Dendritic cell treated with granulocyte-macrophage colony-stimulating factor and Interleukin-4, amounts not matched to agents 40 ng/mL and 50 ng/mL, for 4 days (primary cell): ENCODE measurements at regions not wholly inside any gene's neighbourhood (a gene's known extent, or its start where the extent isn't known, plus 50 kb on each side); places are given as distances from the start of the nearest gene placed in this dataset.

Experiments
- H3K27ac Mint-ChIP-seq: one replicate; pipeline ENCODE4 v1.8.0; 2022; ENCODE audit warnings: mild to moderate bottlenecking, mixed read lengths
- H3K27me3 Mint-ChIP-seq: one replicate; pipeline ENCODE4 v1.8.0; 2022; ENCODE audit warnings: mild to moderate bottlenecking, mixed read lengths
- H3K36me3 Mint-ChIP-seq: one replicate; pipeline ENCODE4 v1.8.0; 2022; ENCODE audit warnings: low read depth, mixed read lengths
- H3K4me1 Mint-ChIP-seq: one replicate; pipeline ENCODE4 v1.8.0; 2022; ENCODE audit warnings: low read depth, mixed read lengths
- H3K4me3 Mint-ChIP-seq: one replicate; pipeline ENCODE4 v1.8.0; 2022; ENCODE audit warnings: mild to moderate bottlenecking, moderate library complexity, mixed read lengths
- H3K9me3 Mint-ChIP-seq: one replicate; pipeline ENCODE4 v1.8.0; 2022; ENCODE audit warnings: mixed read lengths
- intact Hi-C: fragments of 100-400 bp; cut with micrococcal nuclease; formaldehyde crosslinking; loops from one replicate; pipeline ENCODE4 v1.15.0; 2022

DNA sequence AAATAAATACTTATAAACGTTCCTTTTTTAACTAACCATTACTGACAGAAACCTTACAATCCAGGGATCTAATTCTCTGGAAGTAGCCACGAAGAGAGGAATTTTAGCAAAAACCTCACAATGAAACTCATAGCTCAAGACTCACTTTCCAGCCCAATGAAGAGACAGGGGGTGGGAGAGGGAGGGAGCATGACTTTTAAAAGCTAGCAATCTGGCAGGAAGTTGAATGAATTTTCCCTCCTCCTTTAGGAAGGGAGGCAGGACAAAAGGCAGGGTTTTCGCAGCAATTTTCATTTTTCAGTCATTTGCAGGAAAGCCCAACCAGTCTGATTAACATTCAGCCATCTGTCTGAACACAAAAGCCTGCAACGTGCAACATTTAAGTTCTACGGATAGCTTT lies 381.5 kb upstream of the PSMD7 start:
- Mint-ChIP-seq H3K36me3 (no peaks in the 10 kb centered on the region), H3K27me3 (no peaks in the 10 kb centered on the region), H3K27ac (no peak overlapping the region), H3K4me3 (no peak overlapping the region), H3K9me3 (no peaks in the 10 kb centered on the region), H3K4me1 (no peaks in the 10 kb centered on the region)
- intact Hi-C loops = no loop called here

DNA sequence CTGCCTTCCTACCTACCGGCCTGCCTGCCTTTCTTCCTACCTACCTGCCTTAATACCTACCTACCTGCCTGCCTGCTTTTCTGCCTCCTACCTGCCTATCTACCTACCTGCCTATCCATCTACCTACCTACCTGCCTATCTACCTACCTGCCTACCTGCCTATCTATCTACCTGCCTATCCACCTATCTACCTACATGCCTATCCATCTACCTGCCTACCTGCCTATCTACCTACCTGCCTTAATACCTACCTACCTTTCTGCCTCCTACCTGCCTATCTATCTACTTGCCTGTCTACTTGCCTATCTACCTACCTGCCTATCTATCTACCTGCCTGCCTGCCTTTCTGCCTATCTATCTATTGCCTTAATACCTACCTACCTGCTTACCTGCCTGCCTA lies 383.8 kb upstream of the PSMD7 start:
- Mint-ChIP-seq H3K4me1 (no peaks in the 10 kb centered on the region), H3K9me3 (no peaks in the 10 kb centered on the region), H3K27ac (no peak overlapping the region), H3K36me3 (no peaks in the 10 kb centered on the region), H3K4me3 (no peak overlapping the region), H3K27me3 (no peaks in the 10 kb centered on the region)
- intact Hi-C loops = no loop called here

DNA sequence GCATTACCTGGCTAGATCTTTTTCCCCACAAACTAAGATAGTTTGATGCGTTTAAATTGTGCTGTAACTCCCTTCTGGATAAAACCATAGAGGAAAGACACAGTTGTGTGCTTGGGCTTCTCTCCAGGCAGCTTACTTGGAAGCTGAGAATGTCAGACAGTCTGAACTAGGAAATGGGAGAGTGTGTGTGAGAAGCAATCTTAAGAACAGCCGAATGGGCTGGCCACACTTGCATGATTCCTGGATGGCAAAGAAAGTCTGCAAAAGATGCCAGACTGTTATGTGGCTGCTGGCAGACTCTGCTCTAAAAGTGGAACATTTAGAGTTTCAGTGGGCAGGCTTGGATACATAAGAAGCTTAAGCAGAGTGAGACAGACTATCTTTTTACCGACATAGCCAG lies 384.3 kb upstream of the PSMD7 start:
- no peak overlapping the region for H3K4me3 Mint-ChIP-seq
- H3K27me3 Mint-ChIP-seq = no peaks in the 10 kb centered on the region
- no peak overlapping the region for H3K27ac Mint-ChIP-seq
- intact Hi-C loops = no loop called here
- no peaks in the 10 kb centered on the region for H3K9me3 Mint-ChIP-seq
- no peaks in the 10 kb centered on the region for H3K4me1 Mint-ChIP-seq
- no peaks in the 10 kb centered on the region for H3K36me3 Mint-ChIP-seq

DNA sequence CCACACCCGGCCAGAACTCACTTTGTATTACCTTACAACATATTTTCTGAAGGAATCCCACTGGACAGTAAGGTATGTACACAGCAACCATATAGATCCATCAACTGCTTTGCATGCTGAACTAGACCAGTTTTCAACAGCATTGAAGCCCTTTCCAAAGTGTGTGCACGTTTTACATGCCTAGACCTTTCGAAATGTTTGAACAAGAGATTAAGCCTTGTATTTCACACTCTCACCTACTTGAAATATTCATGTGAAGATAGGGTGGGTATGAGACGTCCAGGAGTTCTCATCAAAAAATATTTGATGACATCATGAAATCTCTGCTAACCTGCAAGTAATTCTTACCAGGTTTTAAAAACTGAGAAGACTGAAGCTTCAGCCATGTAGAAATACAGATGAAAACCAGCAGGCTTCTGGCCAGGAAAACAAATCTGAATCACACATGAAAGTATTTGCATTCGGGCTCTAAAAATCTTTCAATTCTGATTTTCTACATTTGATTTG lies 387.0 kb upstream of the PSMD7 start:
- H3K27me3 Mint-ChIP-seq = no peaks in the 10 kb centered on the region
- H3K36me3 Mint-ChIP-seq = no peaks in the 10 kb centered on the region
- no peaks in the 10 kb centered on the region for H3K4me1 Mint-ChIP-seq
- intact Hi-C loops = no loop called here
- H3K27ac Mint-ChIP-seq = no peak overlapping the region
- H3K4me3 Mint-ChIP-seq = no peak overlapping the region
- H3K9me3 Mint-ChIP-seq = no peaks in the 10 kb centered on the region

DNA sequence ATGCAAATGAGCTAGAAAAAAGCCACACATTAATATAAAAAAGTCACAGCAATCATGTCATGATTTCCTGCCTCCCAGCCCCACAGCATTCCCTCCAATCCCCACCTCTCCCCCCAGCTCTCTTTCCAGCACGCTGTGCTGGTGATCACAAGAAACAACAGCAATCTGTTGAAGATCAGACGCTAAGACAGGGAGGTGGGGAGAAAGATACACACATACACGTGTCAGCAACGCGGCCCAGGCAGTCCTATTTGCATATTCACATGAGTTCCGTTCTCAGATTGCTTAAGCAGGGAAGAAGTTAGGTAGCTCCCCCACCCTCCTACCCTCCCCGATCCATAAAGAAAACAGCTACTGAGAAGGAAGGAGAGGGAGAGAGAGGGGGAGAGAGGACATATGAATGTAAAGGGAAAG lies 405.5 kb upstream of the PSMD7 start:
- intact Hi-C loops = no loop called here
- Mint-ChIP-seq H3K4me3 (no peak overlapping the region), H3K4me1 (peaks cover 7% of the 10 kb centered on the region), H3K36me3 (no peaks in the 10 kb centered on the region), H3K27ac (no peak overlapping the region), H3K27me3 (peaks cover 31% of the 10 kb centered on the region), H3K9me3 (no peaks in the 10 kb centered on the region)

DNA sequence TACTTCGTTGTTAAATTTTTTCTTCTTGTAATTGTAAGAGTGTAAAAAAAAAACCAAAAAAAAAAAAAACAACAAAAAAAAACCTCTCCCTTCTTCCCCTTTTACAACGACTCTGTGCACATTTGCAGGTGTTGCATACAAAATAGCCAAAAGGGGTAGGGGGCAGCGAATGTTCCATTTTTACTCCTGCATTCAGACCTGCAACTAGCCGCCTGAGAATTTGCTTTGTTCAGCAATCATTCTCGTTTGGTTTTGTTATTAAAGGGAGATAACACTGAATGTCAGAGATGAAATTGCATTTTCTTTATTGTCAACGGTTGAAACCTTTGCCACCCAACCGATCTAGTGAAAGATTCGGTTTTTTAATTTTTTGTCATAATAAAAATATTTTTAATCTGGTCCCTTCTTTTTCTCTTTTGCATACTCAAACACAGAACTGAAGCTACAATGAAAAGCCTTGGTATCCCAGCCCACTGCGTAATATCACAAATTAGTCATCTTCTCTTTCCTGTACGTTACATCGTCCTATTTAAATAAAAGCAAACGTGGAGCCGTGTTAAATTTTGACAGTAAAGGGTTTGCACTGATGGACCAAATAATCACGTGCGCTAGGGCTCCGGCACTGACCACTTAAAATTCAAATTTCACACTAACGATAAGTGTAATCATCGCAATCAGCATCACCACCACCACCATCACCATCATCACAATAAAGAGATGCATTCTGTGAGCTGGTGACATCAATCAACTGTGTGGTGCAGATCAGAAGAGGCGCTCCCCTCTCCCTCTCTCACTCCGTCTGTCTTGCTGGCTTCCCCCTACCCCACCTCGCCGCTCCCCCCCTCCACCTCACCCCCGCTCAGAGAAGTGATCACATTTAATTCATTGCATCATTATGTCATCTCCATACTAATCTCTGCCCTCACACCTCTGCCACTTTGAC lies 406.2 kb upstream of the PSMD7 start:
- Mint-ChIP-seq H3K27me3 (peaks cover 33% of the 10 kb centered on the region), H3K9me3 (no peaks in the 10 kb centered on the region), H3K4me3 (no peak overlapping the region), H3K4me1 (peaks cover 7% of the 10 kb centered on the region), H3K27ac (no peak overlapping the region), H3K36me3 (no peaks in the 10 kb centered on the region)
- intact Hi-C loops = no loop called here

DNA sequence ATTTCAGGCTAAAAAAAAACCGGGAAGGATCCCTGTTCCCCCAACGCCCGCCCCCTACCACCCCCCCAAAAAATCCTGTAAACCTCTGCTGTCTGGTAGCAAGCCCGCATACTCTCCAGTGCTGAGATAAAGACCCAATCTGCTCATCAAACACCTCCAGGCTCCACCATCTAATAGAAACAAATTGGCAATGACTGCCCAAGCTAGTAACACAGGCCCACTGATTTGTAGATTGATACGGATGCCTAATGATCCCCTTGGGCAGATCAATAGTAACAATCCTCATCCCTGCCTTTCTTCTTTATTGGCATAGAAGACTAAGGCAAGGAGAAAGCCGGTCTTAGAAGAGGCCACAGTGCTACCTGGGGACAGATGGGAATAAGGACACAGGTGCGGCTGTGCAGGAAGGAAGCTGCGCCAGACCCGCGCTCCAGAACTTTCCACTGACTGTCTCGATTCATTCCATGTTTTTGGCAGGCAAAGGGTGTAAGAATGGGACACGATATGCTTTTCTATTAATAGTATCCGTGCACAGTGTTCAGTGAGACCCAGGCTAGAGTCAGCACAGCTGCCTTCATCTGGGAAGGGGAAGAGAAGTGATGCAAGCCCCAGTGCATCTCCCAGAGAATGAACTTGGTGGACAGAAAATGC lies 407.6 kb upstream of the PSMD7 start:
- intact Hi-C loops = no loop called here
- Mint-ChIP-seq H3K4me3 (no peak overlapping the region), H3K9me3 (no peaks in the 10 kb centered on the region), H3K4me1 (peaks cover 7% of the 10 kb centered on the region), H3K27ac (no peak overlapping the region), H3K36me3 (no peaks in the 10 kb centered on the region), H3K27me3 (peaks cover 33% of the 10 kb centered on the region)

DNA sequence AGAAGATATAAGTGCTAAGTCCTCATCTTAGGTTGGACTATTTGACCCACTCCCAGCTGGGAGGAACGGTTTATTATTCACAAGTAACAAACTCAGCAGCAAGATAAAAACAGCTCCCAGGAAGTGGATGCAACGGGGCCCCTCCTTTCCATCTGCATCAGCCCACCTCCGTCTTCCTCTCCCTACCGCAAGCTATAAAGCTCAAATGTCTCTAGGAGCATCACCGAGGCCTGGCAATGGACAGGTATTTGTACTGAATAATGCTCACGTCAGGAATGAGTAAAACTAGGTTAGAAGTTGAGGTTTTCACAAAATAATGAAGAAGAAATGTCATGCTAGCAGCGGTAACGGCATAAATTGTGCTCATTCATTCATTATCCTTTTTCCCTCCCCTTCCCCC lies 408.7 kb upstream of the PSMD7 start:
- Mint-ChIP-seq H3K4me3 (no peak overlapping the region), H3K27ac (no peak overlapping the region), H3K9me3 (no peaks in the 10 kb centered on the region), H3K36me3 (no peaks in the 10 kb centered on the region), H3K4me1 (peaks cover 7% of the 10 kb centered on the region), H3K27me3 (peaks cover 29% of the 10 kb centered on the region)
- intact Hi-C loops = no loop called here

DNA sequence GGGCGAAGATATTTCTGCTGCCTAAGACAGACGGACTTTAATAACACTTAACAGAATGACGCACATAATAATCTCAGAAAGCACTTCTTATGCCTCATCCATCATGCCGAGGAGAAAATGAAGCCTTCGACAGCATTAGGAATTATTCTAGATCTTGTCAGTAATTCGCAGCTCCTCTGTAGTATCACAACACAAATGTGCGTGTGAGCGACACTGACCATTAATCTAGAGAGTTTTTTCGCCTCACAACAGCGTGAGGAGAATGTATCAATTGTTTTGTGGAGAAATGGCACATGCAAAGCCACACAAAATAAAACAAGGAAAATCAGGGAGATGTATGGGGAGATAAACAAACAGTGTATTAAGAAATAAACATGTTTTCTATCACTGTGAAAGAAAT lies 410.2 kb upstream of the PSMD7 start:
- Mint-ChIP-seq H3K4me3 (no peak overlapping the region), H3K27ac (no peak overlapping the region), H3K4me1 (peaks cover 6% of the 10 kb centered on the region), H3K36me3 (no peaks in the 10 kb centered on the region), H3K9me3 (no peaks in the 10 kb centered on the region), H3K27me3 (peaks cover 25% of the 10 kb centered on the region)
- intact Hi-C loops = no loop called here

DNA sequence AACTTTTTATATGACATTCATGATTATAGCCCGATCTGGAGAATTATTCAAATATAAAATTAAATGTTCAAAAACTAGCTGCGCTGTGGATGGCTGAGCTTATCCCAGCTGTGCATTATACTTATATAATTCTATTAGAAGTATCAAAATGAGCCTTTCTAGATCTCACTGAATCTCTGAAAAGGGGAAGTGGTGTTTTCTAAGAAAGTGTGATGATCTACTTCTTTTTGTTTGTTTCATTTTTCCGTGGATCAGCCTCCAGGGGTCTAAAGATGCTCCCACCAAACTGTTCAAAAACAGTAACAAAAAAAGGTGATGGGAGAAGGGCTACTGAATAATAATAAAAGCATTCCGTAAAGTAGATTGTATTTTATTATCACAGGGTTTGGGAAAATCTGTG lies 411.3 kb upstream of the PSMD7 start:
- Mint-ChIP-seq H3K9me3 (no peaks in the 10 kb centered on the region), H3K4me3 (no peak overlapping the region), H3K27ac (no peak overlapping the region), H3K27me3 (peaks cover 15% of the 10 kb centered on the region), H3K36me3 (no peaks in the 10 kb centered on the region), H3K4me1 (no peaks in the 10 kb centered on the region)
- intact Hi-C loops = no loop called here

DNA sequence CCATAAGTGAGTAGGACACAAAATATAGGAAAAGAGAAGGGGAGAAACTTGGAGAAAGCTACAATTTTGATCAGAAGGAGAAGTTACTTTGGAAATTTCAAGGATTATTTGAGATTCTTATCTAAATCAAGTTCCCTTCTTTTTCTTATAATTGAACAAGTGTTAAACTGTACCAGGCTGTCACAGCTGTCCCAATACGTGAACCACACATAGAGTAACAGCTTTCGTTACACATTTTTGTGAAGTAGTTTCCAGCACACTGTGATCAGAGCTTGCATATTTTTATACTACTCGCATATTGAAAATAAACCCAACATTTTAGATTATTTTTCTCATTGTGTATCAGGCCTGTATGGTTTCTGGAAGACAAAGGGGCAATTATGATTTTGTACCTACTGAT lies 412.8 kb upstream of the PSMD7 start:
- H3K27me3 Mint-ChIP-seq = peaks cover 8% of the 10 kb centered on the region
- no peak overlapping the region for H3K27ac Mint-ChIP-seq
- H3K9me3 Mint-ChIP-seq = no peaks in the 10 kb centered on the region
- no peaks in the 10 kb centered on the region for H3K36me3 Mint-ChIP-seq
- H3K4me3 Mint-ChIP-seq = no peak overlapping the region
- H3K4me1 Mint-ChIP-seq = no peaks in the 10 kb centered on the region
- intact Hi-C loops = no loop called here

DNA sequence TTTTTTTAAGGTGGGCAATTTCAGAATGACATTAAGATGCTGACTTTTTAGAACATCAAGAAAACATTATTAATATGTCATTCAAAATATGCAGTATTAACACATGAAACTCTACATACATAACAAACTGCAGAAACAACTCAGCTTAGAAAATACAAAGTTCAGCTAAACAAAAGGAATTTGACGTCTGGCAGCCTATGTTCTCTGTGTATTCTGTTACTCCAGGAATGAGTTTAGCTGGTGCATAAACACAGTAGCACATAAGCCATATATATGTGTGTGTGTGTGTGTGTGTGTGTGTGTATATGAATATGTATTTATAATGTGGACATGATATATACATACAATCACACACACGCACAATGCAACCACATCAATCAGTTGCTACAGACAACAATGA lies 413.5 kb upstream of the PSMD7 start:
- intact Hi-C loops = no loop called here
- no peaks in the 10 kb centered on the region for H3K36me3 Mint-ChIP-seq

DNA sequence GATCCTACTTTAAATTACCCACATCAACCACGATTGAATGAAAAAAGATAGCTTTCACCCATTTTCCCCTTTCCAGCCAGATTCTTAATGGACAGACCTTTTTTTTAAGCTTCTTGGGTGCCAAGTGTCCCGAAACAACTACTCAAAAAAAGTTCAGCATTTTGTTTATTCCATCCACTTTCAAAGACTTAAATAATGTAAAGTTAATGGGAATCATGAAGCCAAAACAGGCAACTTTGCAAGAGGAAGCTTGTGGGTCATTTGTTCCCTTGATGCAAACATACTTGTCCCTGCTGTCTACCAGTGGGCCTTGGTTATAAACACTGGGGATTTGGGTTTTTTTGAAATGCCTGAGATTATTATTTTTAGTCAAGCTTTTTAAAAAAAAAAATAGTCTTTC lies 414.0 kb upstream of the PSMD7 start:
- intact Hi-C loops = no loop called here
- Mint-ChIP-seq H3K36me3 (no peaks in the 10 kb centered on the region), H3K4me3 (no peak overlapping the region), H3K9me3 (no peaks in the 10 kb centered on the region), H3K27me3 (peaks cover 4% of the 10 kb centered on the region), H3K27ac (no peak overlapping the region), H3K4me1 (no peaks in the 10 kb centered on the region)

More for the DNA sequence above, 413.5 kb upstream of the PSMD7 start:
- Mint-ChIP-seq H3K4me3 (no peak overlapping the region), H3K4me1 (no peaks in the 10 kb centered on the region), H3K9me3 (no peaks in the 10 kb centered on the region), H3K27me3 (peaks cover 6% of the 10 kb centered on the region), H3K27ac (no peak overlapping the region)

DNA sequence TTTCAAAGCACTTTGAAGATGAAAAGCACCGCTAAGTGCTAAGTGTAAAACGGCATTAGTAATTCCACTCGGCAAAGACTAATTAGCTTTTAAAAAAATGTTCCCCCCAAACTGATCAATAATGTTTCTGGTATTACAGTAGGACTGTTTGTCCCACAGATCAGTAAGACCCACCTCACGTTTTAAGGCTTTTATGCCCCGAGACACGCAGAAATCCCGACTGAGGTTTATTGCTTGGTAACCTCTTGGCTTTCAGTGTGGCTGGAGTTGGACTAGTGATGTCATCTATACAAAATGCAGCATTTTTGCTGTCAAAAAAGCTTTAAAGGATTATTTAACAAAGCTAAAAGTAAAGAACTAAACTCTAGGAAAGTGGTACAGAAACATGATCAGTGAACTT lies 414.6 kb upstream of the PSMD7 start:
- Mint-ChIP-seq H3K4me1 (no peaks in the 10 kb centered on the region), H3K9me3 (no peaks in the 10 kb centered on the region), H3K27ac (no peak overlapping the region), H3K4me3 (no peak overlapping the region), H3K36me3 (no peaks in the 10 kb centered on the region), H3K27me3 (peaks cover 4% of the 10 kb centered on the region)
- intact Hi-C loops = no loop called here
